T-helper 2 cell treated with Interferon-gamma antibody and Interleukin-4, amounts not matched to agents 100 ng/mL and 5 ng/mL, for 36 hours (primary cell): ENCODE measurements at regions not wholly inside any gene's neighbourhood (a gene's known extent, or its start where the extent isn't known, plus 50 kb on each side); places are given as distances from the start of the nearest gene placed in this dataset.
"Not testable (repeated sequence)": the region's sequence is repeated elsewhere in the genome, so short reads cannot be mapped to it uniquely, and the experiment has no call there.

ENCODE experiments used
- intact Hi-C: fragments of 100-400 bp; cut with micrococcal nuclease; formaldehyde crosslinking; loops from one replicate; pipeline ENCODE4 v1.15.1; 2023

- intact Hi-C loops: not testable (repeated sequence)
Measured at GRCh38 chr10:9402507-9403195, 1348.2 kb downstream of the GATA3 start.

- intact Hi-C loops: not testable (repeated sequence)
Measured at GRCh38 chr10:9407201-9407600, 1352.7 kb downstream of the GATA3 start.

- intact Hi-C loops: no loop called here
Measured at GRCh38 chr10:9416331-9416730, 1361.8 kb downstream of the GATA3 start.

- intact Hi-C loops: no loop called here
Measured at GRCh38 chr10:9419757-9420156, 1365.3 kb downstream of the GATA3 start.

GRCh38 chr10:9427209-9427608 is 1372.7 kb downstream of the GATA3 start:
- intact Hi-C loops: no loop called here

GRCh38 chr10:9437131-9437530 is 1382.6 kb downstream of the GATA3 start:
- intact Hi-C loops: no loop called here

DNA sequence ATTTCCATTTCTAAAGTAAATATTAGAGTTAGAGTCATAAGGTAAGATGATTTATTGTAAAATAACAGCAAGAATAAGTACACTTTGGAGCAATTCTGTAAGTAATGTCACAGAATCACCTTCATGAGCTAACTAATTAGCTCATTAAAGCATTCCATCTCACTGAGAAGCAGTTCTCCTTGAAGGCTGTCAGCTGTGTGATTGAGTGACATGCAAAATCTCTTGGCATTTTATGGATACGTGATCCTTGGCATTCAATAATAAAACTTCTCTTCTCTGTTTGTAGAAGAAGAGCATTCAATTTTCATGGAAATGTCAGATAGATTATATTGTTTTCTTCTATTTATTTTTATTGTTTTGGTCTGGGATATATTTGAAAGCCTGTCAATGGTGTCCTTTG is 1389.3 kb downstream of the GATA3 start:
- intact Hi-C loops: no loop called here

DNA sequence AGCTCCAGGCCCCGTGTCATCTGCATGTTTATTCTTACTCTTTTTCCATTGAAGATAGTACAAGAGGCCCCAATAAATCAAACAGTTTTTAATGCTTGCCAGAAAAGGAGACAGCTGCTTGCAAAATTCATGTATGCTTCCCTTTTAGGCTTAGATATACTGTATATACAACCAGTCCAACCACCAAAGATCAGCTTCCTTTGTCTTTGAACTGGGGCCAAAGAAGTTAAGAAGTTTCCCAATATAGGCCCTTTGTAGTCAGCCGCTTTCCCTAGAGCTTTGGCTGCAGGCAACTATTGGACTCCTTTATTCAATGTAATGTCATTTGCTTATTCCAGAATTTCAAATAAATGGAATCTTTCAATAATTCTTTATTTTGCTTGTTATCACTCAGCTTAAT is 1395.0 kb downstream of the GATA3 start:
- intact Hi-C loops: no loop called here

DNA sequence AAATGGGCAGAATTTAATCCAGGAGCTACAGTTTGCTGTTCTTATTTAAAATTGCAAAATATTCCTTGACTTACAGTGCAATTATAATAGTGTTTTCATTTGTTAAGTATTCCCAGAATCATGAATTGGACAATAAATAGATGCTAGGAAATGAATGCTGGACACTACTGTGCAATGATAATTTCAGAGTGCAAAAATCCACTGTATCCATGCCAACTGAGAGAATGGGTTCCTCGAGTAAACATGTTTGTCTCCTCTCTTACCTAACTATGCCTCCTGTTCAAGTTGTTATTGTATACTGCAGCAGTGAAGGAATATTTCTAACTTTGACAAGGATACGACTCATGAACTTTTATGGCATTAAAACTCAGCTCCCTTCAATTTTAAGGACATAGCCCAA is 1396.3 kb downstream of the GATA3 start:
- intact Hi-C loops: no loop called here

GRCh38 chr10:9451211-9451773 is 1396.8 kb downstream of the GATA3 start:
- intact Hi-C loops: no loop called here

GRCh38 chr10:9452056-9452455 is 1397.6 kb downstream of the GATA3 start:
- intact Hi-C loops: no loop called here

- intact Hi-C loops: not testable (repeated sequence)
Measured at GRCh38 chr10:9453871-9454270, 1399.4 kb downstream of the GATA3 start.

DNA sequence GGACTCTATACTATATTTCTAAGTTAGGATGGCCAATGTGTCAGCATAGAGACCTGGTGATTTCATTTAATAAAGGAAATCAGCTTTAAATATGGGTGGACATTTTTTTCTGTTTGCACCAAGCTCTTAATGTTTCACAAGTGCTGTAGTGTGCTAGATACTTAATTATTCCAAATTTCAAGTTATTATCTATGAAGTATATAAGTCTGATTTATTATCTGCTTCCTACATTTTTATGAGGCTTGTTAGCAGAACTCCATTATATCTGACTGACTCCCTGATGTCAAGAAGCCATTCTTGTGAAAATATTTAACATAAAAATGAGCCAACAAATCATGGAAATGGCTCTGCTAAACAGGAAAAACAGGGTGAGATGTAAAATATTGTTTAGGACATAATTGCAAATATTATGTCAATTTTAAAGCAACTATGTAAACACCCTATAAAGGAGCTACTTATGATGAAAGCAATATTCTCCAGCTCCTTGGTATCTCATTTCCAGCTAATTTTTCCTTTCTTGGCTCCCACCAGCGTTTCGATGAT is 1415.2 kb downstream of the GATA3 start:
- intact Hi-C loops: no loop called here

DNA sequence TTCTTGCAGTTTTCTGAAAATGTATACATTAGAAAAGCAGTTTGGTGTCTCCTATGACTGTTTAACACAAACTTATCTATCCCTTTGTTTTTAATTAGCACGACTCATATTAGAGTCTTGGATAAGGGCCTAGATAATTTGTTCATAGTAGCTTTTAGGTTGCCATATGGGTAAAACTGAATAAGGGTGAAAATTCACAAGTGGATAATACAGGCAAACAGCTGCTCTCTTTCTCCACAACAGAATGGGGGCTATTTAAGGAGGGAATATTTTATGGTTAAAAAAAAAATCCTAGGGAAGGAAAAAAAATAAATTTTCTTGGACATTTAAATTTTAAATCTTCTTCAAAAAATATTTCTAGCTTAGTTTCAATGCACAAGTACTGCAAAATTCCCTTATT is 1416.1 kb downstream of the GATA3 start:
- intact Hi-C loops: no loop called here

DNA sequence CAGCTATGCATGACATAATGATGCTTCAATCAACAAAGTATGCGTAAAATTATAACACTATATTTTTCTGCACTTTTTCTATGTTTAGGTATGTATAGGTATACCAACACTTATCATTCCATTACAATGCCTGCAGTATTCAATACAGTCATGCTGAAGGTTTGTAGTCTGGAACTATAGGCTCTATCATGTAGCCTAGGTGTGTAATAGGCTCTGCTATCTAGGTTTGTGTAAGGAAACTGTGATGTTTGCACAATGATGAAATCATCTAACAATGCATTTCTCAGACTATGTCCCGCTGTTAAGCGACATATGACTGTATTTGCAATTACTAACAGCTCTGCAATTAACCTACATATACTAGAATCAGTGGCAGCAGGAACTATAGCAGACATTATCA is 1447.5 kb downstream of the GATA3 start:
- intact Hi-C loops: no loop called here

- intact Hi-C loops: no loop called here
Measured at GRCh38 chr10:9504227-9504626, 1449.7 kb downstream of the GATA3 start.

- intact Hi-C loops: no loop called here
Measured at GRCh38 chr10:9505546-9505945, 1451.1 kb downstream of the GATA3 start.

- intact Hi-C loops: no loop called here
Measured at GRCh38 chr10:9508606-9509005, 1454.1 kb downstream of the GATA3 start.

- intact Hi-C loops: no loop called here
Measured at GRCh38 chr10:9510626-9511025, 1456.1 kb downstream of the GATA3 start.

DNA sequence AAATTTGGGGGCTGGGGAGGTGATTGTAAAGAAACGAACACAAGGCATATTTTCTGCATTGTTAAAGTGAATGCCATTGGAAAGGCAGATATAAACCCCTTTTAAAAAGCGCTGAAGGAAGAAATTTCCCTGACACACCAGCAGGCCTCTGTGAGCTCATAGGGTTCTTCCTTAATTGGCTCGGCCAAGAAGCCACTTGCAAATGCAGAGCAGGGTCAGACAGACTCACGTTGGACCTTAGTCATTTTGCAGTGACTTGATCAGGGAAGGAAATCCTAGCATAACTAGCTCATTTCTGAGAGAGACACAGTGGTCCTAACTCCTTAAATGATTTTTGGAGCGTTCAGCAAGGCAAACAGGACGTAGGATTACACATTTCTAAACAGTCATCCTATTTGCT is 1461.4 kb downstream of the GATA3 start:
- intact Hi-C loops: no loop called here

DNA sequence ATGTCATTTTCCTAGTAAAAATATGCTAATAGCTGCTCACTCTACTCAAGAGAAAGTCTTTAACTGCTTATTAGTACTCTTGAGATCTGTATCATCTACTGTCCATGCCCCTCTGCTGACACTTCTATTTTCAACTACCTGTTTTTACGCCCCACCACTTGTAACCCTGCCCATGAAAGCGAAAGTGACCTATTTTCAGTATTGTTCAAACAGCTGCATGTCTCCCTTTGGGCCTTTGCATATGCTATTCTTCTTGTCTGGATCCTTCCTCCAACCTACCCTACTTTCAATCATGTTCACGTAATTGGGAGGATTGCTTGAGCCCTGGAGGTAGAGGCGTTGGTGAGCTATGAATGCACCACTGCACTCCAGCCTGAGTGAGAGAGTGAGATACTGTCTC is 1481.3 kb downstream of the GATA3 start:
- intact Hi-C loops: no loop called here

- intact Hi-C loops: no loop called here
Measured at GRCh38 chr10:9545073-9545472, 1472.6 kb upstream of the CELF2 start.
